Activated CD4-positive, alpha-beta T cell treated with anti-CD3 and anti-CD28 coated beads, Interleukin-2, amount 50 U/mL, for 16 hours (primary cell): ENCODE measurements at regions not wholly inside any gene's neighbourhood (a gene's known extent, or its start where the extent isn't known, plus 50 kb on each side); places are given as distances from the start of the nearest gene placed in this dataset.

Experiments used
- DNase-seq: peaks from one replicate; pipeline ENCODE4 v3.0.0-alpha.2; 2020

GRCh38 chr9:73682789-73683188 is 531.1 kb downstream of the ANXA1 start:
- DNase-seq, result no peak

- DNase-seq, result no peak
These were observed 532.4 kb downstream of the ANXA1 start for GRCh38 chr9:73683862-73684591.

- DNase-seq, result no peak
These were observed 532.9 kb downstream of the ANXA1 start for GRCh38 chr9:73684601-73685000.

- DNase-seq, result no peak
These were observed 534.1 kb downstream of the ANXA1 start for GRCh38 chr9:73685786-73686185.

GRCh38 chr9:73689051-73689870 is 537.6 kb downstream of the ANXA1 start:
- no peak for DNase-seq

- no peak for DNase-seq
These were observed 549.9 kb downstream of the ANXA1 start for GRCh38 chr9:73701415-73702057.

- DNase-seq, result no peak
These were observed 562.6 kb downstream of the ANXA1 start for GRCh38 chr9:73714294-73714693.

GRCh38 chr9:73715591-73715990 is 563.9 kb downstream of the ANXA1 start:
- no peak for DNase-seq

GRCh38 chr9:73719660-73720059 is 568.0 kb downstream of the ANXA1 start:
- DNase-seq, result no peak

- DNase-seq, result no peak
These were observed 568.9 kb downstream of the ANXA1 start for GRCh38 chr9:73720601-73721000.

- DNase-seq, result no peak
These were observed 584.6 kb downstream of the ANXA1 start for GRCh38 chr9:73736270-73736669.

GRCh38 chr9:73738741-73739530 is 587.3 kb downstream of the ANXA1 start:
- no peak for DNase-seq

GRCh38 chr9:73741316-73741715 is 589.7 kb downstream of the ANXA1 start:
- DNase-seq, result no peak

GRCh38 chr9:73742412-73742811 is 590.7 kb downstream of the ANXA1 start:
- DNase-seq, result no peak

- DNase-seq, result no peak
These were observed 592.2 kb downstream of the ANXA1 start for GRCh38 chr9:73743826-73744225.

GRCh38 chr9:73745598-73745997 is 593.9 kb downstream of the ANXA1 start:
- no peak for DNase-seq

GRCh38 chr9:73753171-73753570 is 601.5 kb downstream of the ANXA1 start:
- DNase-seq, result no peak

GRCh38 chr9:73761905-73762304 is 610.2 kb downstream of the ANXA1 start:
- DNase-seq, result no peak

GRCh38 chr9:73773896-73774295 is 622.2 kb downstream of the ANXA1 start:
- DNase-seq, result no peak

GRCh38 chr9:73775757-73776156 is 624.1 kb downstream of the ANXA1 start:
- DNase-seq, result no peak

- no peak for DNase-seq
These were observed 629.3 kb downstream of the ANXA1 start for GRCh38 chr9:73780916-73781315.

GRCh38 chr9:73782166-73782565 is 630.5 kb downstream of the ANXA1 start:
- no peak for DNase-seq

- DNase-seq, result no peak
These were observed 647.8 kb downstream of the ANXA1 start for GRCh38 chr9:73799446-73799845.
